GM23338 (cell line): ENCODE measurements at regions not wholly inside any gene's neighbourhood (a gene's known extent, or its start where the extent isn't known, plus 50 kb on each side); places are given as distances from the start of the nearest gene placed in this dataset.

Experiments used
- ATAC-seq: fragments of 200-7000 bp; cut with Tn5 transposase; 3 replicates; pipeline ENCODE4 v1.9.1; 2020
- DNase-seq: peaks from one replicate; pipeline ENCODE4 v3.0.0-alpha.2; 2015; ENCODE audit warnings: low spot score
- H2AFZ ChIP-seq: fragments of 200-600 bp; sonication (generic); 2 replicates; pipeline ENCODE4 v1.8.0; 2016; ENCODE audit warnings: antibody characterized with exemption, mild to moderate bottlenecking, moderate library complexity
- H3F3A ChIP-seq: fragments of 200-600 bp; sonication (generic); replicated peaks from 2 replicates; pipeline ENCODE4 v1.8.0; 2017; ENCODE audit warnings: antibody characterized with exemption, mixed run types, low read depth
- H3K27ac ChIP-seq: fragments of 200-600 bp; sonication (generic); 2 replicates; pipeline ENCODE4 v1.6.1; 2016; ENCODE audit warnings: low read depth
- H3K27me3 ChIP-seq: fragments of 200-600 bp; sonication (generic); 2 replicates; pipeline ENCODE4 v1.8.0; 2016; ENCODE audit warnings: mild to moderate bottlenecking, mixed run types, moderate library complexity; ENCODE audit not compliant: insufficient read depth
- H3K36me3 ChIP-seq: fragments of 200-600 bp; sonication (generic); 2 replicates; pipeline ENCODE4 v1.8.0; 2016; ENCODE audit warnings: mild to moderate bottlenecking; ENCODE audit not compliant: insufficient read depth
- H3K4me1 ChIP-seq: fragments of 200-600 bp; sonication (generic); 2 replicates; pipeline ENCODE4 v1.8.0; 2016; ENCODE audit warnings: mild to moderate bottlenecking, moderate library complexity; ENCODE audit not compliant: insufficient read depth
- H3K4me2 ChIP-seq: fragments of 200-600 bp; sonication (generic); 2 replicates; pipeline ENCODE4 v1.7.1; 2017; ENCODE audit warnings: mixed run types
- H3K4me3 ChIP-seq: fragments of 200-600 bp; sonication (generic); 2 replicates; pipeline ENCODE4 v1.6.1; 2016; ENCODE audit warnings: mixed run types
- H3K79me2 ChIP-seq: fragments of 200-600 bp; sonication (generic); replicated peaks from 2 replicates; pipeline ENCODE4 v1.8.0; 2017; ENCODE audit warnings: mild to moderate bottlenecking; ENCODE audit not compliant: insufficient read depth
- H3K9me2 ChIP-seq: fragments of 200-600 bp; sonication (generic); 2 replicates; pipeline ENCODE4 v1.8.0; 2017; ENCODE audit not compliant: insufficient read depth
- H4K20me1 ChIP-seq: fragments of 200-600 bp; sonication (generic); replicated peaks from 2 replicates; pipeline ENCODE4 v1.8.0; 2017; ENCODE audit warnings: mild to moderate bottlenecking; ENCODE audit not compliant: insufficient read depth
- H3K27ac Mint-ChIP-seq: 2 replicates; pipeline ENCODE4 v1.8.0; 2020; ENCODE audit warnings: inconsistent platforms, mild to moderate bottlenecking, moderate library complexity, mixed read lengths
- H3K27me3 Mint-ChIP-seq: 3 replicates; pipeline ENCODE4 v1.8.0; 2022; ENCODE audit warnings: low read depth, mild to moderate bottlenecking, moderate library complexity, mixed read lengths, inconsistent platforms; ENCODE audit not compliant: insufficient read depth, poor library complexity
- H3K36me3 Mint-ChIP-seq: 3 replicates; pipeline ENCODE4 v1.8.0; 2021; ENCODE audit warnings: low read depth, mild to moderate bottlenecking, inconsistent platforms, moderate library complexity, mixed read lengths
- H3K4me1 Mint-ChIP-seq: 3 replicates; pipeline ENCODE4 v1.8.0; 2020; ENCODE audit warnings: mild to moderate bottlenecking, inconsistent platforms, mixed read lengths
- H3K4me3 Mint-ChIP-seq: 3 replicates; pipeline ENCODE4 v1.8.0; 2021; ENCODE audit warnings: moderate library complexity, mild to moderate bottlenecking, inconsistent platforms, mixed read lengths
- H3K9me3 Mint-ChIP-seq: 3 replicates; pipeline ENCODE4 v1.8.0; 2020; ENCODE audit warnings: moderate library complexity, mild to moderate bottlenecking, inconsistent platforms, mixed read lengths
- ETS1 ChIP-seq: IDR thresholded peaks from 2 replicates; pipeline ENCODE4 v1.6.1; 2016; ENCODE audit warnings: antibody characterized with exemption
- POLR2AphosphoS5 ChIP-seq: IDR thresholded peaks from 2 replicates; pipeline ENCODE4 v1.6.1; 2016; ENCODE audit warnings: antibody characterized with exemption, low read depth
- ZNF331 ChIP-seq: fragments of 250-450 bp; sonication (Bioruptor Pico); IDR thresholded peaks from 2 replicates; pipeline ENCODE4 v1.5.0; 2020; ENCODE audit warnings: low read depth, mild to moderate bottlenecking, moderate library complexity
- TF ChIP-seq, protein P1 (sequence below): fragments of 250-450 bp; sonication (Bioruptor Pico); IDR thresholded peaks from 2 replicates; pipeline ENCODE4 v1.5.0; 2020; ENCODE audit warnings: mild to moderate bottlenecking, moderate library complexity

DNA sequence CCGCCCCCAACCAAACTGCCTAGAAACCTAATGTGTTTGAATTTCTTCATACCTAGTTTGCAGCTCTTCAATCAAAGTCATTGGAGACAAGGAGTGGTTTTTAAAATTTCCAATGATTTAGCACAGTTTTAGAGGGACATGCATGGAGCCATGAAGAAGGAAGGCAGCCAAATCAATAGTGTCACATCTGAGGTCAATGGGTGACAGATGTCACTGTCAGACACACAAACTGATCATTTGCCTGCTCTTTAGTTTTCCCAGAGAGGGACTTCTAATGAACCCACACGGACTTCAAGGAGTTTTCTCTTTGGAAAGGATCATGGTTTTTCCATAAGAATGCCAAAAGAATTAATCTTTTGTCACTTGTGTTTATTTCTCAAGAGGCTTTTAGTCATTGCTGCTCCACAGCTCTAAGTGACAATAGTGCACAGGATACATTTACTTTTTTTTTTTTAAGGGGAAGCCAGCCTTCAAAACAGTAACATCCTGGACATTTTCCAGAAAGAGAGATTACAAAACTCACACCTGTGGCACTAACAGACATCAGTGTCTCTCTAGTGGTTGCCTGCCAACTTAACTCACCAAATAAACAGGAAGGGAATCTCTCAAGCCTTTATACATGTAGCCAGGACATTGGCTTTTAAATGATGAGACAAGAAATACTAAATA is 251.1 kb upstream of the DIAPH2 start:
- Histone ChIP-seq H3K27me3 (no peaks in the 10 kb centered on the region), H3K79me2 (no peaks in the 10 kb centered on the region), H3K27ac (no peak overlapping the region), H3K36me3 (no peaks in the 10 kb centered on the region), H2AFZ (no peak overlapping the region), H3F3A (no peaks in the 10 kb centered on the region), H3K9me2 (no peaks in the 10 kb centered on the region), H3K4me2 (no peak overlapping the region), H4K20me1 (no peaks in the 10 kb centered on the region), H3K4me1 (no peaks in the 10 kb centered on the region), H3K4me3 (no peak overlapping the region)
- Mint-ChIP-seq H3K9me3 (no peaks in the 10 kb centered on the region), H3K27ac (no peak overlapping the region), H3K4me3 (no peak overlapping the region), H3K36me3 (no peaks in the 10 kb centered on the region), H3K27me3 (peaks cover 4% of the 10 kb centered on the region), H3K4me1 (no peaks in the 10 kb centered on the region)
- no peak for ATAC-seq
- DNase-seq: no peak
- TF ChIP-seq ETS1 (no peak), ZNF331 (CRISPR knock-in tag) (no peak), POLR2AphosphoS5 (no peak)
- TF ChIP-seq, protein P1, sequence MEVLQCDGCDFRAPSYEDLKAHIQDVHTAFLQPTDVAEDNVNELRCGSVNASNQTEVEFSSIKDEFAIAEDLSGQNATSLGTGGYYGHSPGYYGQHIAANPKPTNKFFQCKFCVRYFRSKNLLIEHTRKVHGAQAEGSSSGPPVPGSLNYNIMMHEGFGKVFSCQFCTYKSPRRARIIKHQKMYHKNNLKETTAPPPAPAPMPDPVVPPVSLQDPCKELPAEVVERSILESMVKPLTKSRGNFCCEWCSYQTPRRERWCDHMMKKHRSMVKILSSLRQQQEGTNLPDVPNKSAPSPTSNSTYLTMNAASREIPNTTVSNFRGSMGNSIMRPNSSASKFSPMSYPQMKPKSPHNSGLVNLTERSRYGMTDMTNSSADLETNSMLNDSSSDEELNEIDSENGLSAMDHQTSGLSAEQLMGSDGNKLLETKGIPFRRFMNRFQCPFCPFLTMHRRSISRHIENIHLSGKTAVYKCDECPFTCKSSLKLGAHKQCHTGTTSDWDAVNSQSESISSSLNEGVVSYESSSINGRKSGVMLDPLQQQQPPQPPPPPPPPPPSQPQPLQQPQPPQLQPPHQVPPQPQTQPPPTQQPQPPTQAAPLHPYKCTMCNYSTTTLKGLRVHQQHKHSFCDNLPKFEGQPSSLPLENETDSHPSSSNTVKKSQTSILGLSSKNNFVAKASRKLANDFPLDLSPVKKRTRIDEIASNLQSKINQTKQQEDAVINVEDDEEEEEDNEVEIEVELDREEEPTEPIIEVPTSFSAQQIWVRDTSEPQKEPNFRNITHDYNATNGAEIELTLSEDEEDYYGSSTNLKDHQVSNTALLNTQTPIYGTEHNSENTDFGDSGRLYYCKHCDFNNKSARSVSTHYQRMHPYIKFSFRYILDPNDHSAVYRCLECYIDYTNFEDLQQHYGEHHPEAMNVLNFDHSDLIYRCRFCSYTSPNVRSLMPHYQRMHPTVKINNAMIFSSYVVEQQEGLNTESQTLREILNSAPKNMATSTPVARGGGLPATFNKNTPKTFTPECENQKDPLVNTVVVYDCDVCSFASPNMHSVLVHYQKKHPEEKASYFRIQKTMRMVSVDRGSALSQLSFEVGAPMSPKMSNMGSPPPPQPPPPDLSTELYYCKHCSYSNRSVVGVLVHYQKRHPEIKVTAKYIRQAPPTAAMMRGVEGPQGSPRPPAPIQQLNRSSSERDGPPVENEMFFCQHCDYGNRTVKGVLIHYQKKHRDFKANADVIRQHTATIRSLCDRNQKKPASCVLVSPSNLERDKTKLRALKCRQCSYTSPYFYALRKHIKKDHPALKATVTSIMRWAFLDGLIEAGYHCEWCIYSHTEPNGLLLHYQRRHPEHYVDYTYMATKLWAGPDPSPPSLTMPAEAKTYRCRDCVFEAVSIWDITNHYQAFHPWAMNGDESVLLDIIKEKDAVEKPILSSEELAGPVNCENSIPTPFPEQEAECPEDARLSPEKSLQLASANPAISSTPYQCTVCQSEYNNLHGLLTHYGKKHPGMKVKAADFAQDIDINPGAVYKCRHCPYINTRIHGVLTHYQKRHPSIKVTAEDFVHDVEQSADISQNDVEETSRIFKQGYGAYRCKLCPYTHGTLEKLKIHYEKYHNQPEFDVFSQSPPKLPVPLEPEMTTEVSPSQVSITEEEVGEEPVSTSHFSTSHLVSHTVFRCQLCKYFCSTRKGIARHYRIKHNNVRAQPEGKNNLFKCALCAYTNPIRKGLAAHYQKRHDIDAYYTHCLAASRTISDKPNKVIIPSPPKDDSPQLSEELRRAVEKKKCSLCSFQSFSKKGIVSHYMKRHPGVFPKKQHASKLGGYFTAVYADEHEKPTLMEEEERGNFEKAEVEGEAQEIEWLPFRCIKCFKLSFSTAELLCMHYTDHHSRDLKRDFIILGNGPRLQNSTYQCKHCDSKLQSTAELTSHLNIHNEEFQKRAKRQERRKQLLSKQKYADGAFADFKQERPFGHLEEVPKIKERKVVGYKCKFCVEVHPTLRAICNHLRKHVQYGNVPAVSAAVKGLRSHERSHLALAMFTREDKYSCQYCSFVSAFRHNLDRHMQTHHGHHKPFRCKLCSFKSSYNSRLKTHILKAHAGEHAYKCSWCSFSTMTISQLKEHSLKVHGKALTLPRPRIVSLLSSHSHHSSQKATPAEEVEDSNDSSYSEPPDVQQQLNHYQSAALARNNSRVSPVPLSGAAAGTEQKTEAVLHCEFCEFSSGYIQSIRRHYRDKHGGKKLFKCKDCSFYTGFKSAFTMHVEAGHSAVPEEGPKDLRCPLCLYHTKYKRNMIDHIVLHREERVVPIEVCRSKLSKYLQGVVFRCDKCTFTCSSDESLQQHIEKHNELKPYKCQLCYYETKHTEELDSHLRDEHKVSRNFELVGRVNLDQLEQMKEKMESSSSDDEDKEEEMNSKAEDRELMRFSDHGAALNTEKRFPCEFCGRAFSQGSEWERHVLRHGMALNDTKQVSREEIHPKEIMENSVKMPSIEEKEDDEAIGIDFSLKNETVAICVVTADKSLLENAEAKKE: no peak
